Gastroesophageal sphincter (tissue), 4 donors: ENCODE measurements at regions not wholly inside any gene's neighbourhood (a gene's known extent, or its start where the extent isn't known, plus 50 kb on each side); places are given as distances from the start of the nearest gene placed in this dataset.

Experiments
- ATAC-seq: fragments of 150-250 bp; one replicate; pipeline ENCODE4 v1.9.1; 2016; ENCODE audit warnings: mild to moderate bottlenecking, moderate library complexity
- H3K27ac ChIP-seq, 4 donors: fragments of 200-600 bp; sonication (generic) in 3 of 4; 1 replicate in 3 of 4; 2 replicates in 1 of 4; pipeline ENCODE4 v1.5.1; 2016 to 2019
- H3K27me3 ChIP-seq: fragments of 200-600 bp; sonication (generic); one replicate; pipeline ENCODE4 v1.5.1; 2019
- H3K36me3 ChIP-seq, 2 donors: fragments of 200-600 bp; sonication (generic); one replicate each; pipeline ENCODE4 v1.5.1; 2019; ENCODE audit warnings: control low read depth in 1 of 2
- H3K4me1 ChIP-seq, 3 donors: fragments of 200-600 bp; sonication (generic); 1 replicate in 2 of 3; 2 replicates in 1 of 3; pipeline ENCODE4 v1.5.1; 2016 to 2019; ENCODE audit warnings: control low read depth in 2 of 3
- H3K4me3 ChIP-seq, 2 donors: fragments of 200-600 bp; sonication (generic); one replicate each; pipeline ENCODE4 v1.5.1; 2019; ENCODE audit warnings: mild to moderate bottlenecking in 1 of 2, moderate library complexity in 1 of 2
- H3K9me3 ChIP-seq, 3 donors: fragments of 200-600 bp; sonication (generic); one replicate each; pipeline ENCODE4 v1.5.1; 2017 to 2019; ENCODE audit warnings: control low read depth in 2 of 3
- CTCF ChIP-seq, 4 experiments: fragments of 200-600 bp in 2 of 4; fragments of 450-650 bp in 2 of 4; sonication (generic) in 1 of 4; IDR thresholded peaks; one replicate each; pipeline ENCODE4 v1.5.1; 2017 to 2019; ENCODE audit warnings: antibody characterized with exemption in 4 of 4, mild to moderate bottlenecking in 2 of 4, moderate library complexity in 2 of 4
- EP300 ChIP-seq: sonication (generic); formaldehyde crosslinking; IDR thresholded peaks from one replicate; pipeline ENCODE4 v1.6.1; 2017; ENCODE audit warnings: antibody characterized with exemption, mild to moderate bottlenecking
- POLR2A ChIP-seq, 2 donors: fragments of 450-650 bp; IDR thresholded peaks; one replicate each; pipeline ENCODE4 v1.6.1; 2017; ENCODE audit warnings: antibody characterized with exemption in 2 of 2, mild to moderate bottlenecking in 2 of 2, moderate library complexity in 1 of 2
- POLR2AphosphoS5 ChIP-seq: sonication (generic); formaldehyde crosslinking; IDR thresholded peaks from one replicate; pipeline ENCODE4 v1.6.1; 2017; ENCODE audit warnings: antibody characterized with exemption
- WGBS, 2 donors: methylation state at CpG; one replicate each; pipeline ENCODE4 v1.1.5; 2018; ENCODE audit warnings: low coverage in 1 of 2; 5-methylcytosine and 5-hydroxymethylcytosine counted together

- ATAC-seq = no peak
- Histone ChIP-seq H3K27ac (no peak overlapping the region), H3K4me3 (no peak overlapping the region), H3K27me3 (no peaks in the 10 kb centered on the region), H3K9me3 (no peaks in the 10 kb centered on the region), H3K36me3 (no peaks in the 10 kb centered on the region), H3K4me1 (no peaks in the 10 kb centered on the region)
- 85 to 100% methylated on average over 2 to 4 of the region's 4 CpGs for WGBS, 2 donors
- no peak for TF ChIP-seq CTCF (IDR thresholded peaks at IDR 0.05)
- no peak for TF ChIP-seq POLR2AphosphoS5
- TF ChIP-seq POLR2A (IDR thresholded peaks at IDR 0.05) = no peak
- TF ChIP-seq EP300 = no peak
Observed at GRCh38 chrX:3169421-3169820, 128.2 kb downstream of the ARSF start.

GRCh38 chrX:3167771-3168170 is 126.5 kb downstream of the ARSF start:
- Histone ChIP-seq H3K4me3 (no peak overlapping the region), H3K9me3 (no peaks in the 10 kb centered on the region), H3K27me3 (no peaks in the 10 kb centered on the region), H3K27ac (no peak overlapping the region), H3K4me1 (no peaks in the 10 kb centered on the region), H3K36me3 (no peaks in the 10 kb centered on the region)
- ATAC-seq = no peak
- TF ChIP-seq POLR2AphosphoS5 (no peak), EP300 (no peak)
- WGBS, 2 donors = 89 to 95% methylated on average over 2 to 4 of the region's 4 CpGs

GRCh38 chrX:3166670-3167455 is 125.6 kb downstream of the ARSF start:
- H3K27me3 ChIP-seq = no peaks in the 10 kb centered on the region
- ATAC-seq = no peak
- 41 to 43% methylated on average over 9 to 10 of the region's 11 CpGs for WGBS, 2 donors
- H3K9me3 ChIP-seq = no peaks in the 10 kb centered on the region
- H3K4me1 ChIP-seq = no peaks in the 10 kb centered on the region
- no peaks in the 10 kb centered on the region for H3K36me3 ChIP-seq
- no peak overlapping the region for H3K4me3 ChIP-seq
- H3K27ac ChIP-seq = no peak overlapping the region
- TF ChIP-seq CTCF (IDR thresholded peaks at IDR 0.05) = no peak
- TF ChIP-seq POLR2AphosphoS5 = no peak
- TF ChIP-seq POLR2A (IDR thresholded peaks at IDR 0.05) = no peak
- no peak for TF ChIP-seq EP300

GRCh38 chrX:3165808-3166207 is 124.5 kb downstream of the ARSF start:
- no peak for ATAC-seq
- Histone ChIP-seq H3K27me3 (no peaks in the 10 kb centered on the region), H3K9me3 (no peaks in the 10 kb centered on the region), H3K4me1 (no peaks in the 10 kb centered on the region), H3K36me3 (no peaks in the 10 kb centered on the region), H3K4me3 (no peak overlapping the region), H3K27ac (no peak overlapping the region)
- no peak for TF ChIP-seq POLR2AphosphoS5
- TF ChIP-seq POLR2A (IDR thresholded peaks at IDR 0.05) = no peak
- no peak for TF ChIP-seq EP300
- 63 to 82% methylated on average over 3 to 5 of the region's 5 CpGs for WGBS, 2 donors
